ENCODE measurements at regions not wholly inside any gene's neighbourhood (a gene's known extent, or its start where the extent isn't known, plus 50 kb on each side); places are given as distances from the start of the nearest gene placed in this dataset.
"Not testable (repeated sequence)": the region's sequence is repeated elsewhere in the genome, so short reads cannot be mapped to it uniquely, and the experiment has no call there.

DNA sequence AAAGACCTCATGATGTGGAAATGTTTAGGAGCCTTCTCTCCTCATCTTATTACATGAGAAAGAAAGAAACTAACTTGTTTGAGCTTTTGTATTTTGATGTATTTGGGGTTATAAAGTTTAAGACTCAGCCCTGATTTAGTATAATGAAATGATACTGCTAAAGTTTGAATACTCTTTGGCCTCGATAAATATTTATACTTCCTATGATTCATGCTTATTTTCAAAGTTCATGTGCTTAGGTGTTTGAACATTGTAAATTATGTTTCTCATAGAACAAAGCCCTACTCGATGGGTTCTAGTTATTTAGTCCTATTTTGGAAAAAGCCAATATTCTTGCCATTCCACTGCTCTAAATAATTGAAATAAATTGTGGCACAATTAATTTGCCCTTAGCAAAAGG, 303.2 kb downstream of the ZWINT start:
- no peaks in the 10 kb centered on the region for H3K4me1 ChIP-seq (ENCODE audit: insufficient read depth, low read length)
- no peaks in the 10 kb centered on the region for H3K36me3 ChIP-seq (ENCODE audit: insufficient read depth, low read depth, low read length)
- H3K4me3 ChIP-seq (ENCODE audit: low read length): no peak overlapping the region
- H3K27me3 ChIP-seq (ENCODE audit: insufficient read depth, low read length): no peaks in the 10 kb centered on the region
- no peaks in the 10 kb centered on the region; the same call in 1 of the 2 replicates for H3K9me3 ChIP-seq (ENCODE audit: insufficient read depth, low read depth, low read length)
- H3K27ac ChIP-seq (ENCODE audit: low read length): no peak overlapping the region
- H3K9ac ChIP-seq (ENCODE audit: low read depth, low read length): no peak overlapping the region

DNA sequence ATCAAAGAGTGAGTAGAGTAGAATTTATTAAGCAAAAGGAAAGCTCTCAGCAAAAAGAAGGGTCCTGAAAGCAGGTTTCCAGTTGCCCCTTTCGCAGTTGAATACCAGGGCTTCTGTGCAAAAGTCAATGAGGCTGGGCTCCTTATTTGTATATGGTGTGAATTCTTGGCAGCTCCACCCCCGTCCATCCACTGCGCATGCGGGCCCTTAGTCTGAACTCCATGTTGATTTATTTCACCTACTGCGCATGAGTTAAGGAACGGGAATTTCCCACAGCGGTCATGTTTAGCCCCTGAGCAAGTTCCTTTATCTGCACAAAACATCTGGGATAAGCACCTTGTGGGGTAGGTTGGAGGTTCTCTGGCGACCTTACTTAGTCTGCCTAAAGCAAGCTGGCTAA, 325.6 kb downstream of the ZWINT start:
- Histone ChIP-seq H3K27ac (ENCODE audit: low read length) (no peak overlapping the region), H3K9ac (ENCODE audit: low read depth, low read length) (no peak overlapping the region), H3K4me3 (ENCODE audit: low read length) (no peak overlapping the region), H3K9me3 (ENCODE audit: insufficient read depth, low read depth, low read length) (no peaks in the 10 kb centered on the region), H3K27me3 (ENCODE audit: insufficient read depth, low read length) (no peaks in the 10 kb centered on the region), H3K4me1 (ENCODE audit: insufficient read depth, low read length) (no peaks in the 10 kb centered on the region), H3K36me3 (ENCODE audit: insufficient read depth, low read depth, low read length) (no peaks in the 10 kb centered on the region)

DNA sequence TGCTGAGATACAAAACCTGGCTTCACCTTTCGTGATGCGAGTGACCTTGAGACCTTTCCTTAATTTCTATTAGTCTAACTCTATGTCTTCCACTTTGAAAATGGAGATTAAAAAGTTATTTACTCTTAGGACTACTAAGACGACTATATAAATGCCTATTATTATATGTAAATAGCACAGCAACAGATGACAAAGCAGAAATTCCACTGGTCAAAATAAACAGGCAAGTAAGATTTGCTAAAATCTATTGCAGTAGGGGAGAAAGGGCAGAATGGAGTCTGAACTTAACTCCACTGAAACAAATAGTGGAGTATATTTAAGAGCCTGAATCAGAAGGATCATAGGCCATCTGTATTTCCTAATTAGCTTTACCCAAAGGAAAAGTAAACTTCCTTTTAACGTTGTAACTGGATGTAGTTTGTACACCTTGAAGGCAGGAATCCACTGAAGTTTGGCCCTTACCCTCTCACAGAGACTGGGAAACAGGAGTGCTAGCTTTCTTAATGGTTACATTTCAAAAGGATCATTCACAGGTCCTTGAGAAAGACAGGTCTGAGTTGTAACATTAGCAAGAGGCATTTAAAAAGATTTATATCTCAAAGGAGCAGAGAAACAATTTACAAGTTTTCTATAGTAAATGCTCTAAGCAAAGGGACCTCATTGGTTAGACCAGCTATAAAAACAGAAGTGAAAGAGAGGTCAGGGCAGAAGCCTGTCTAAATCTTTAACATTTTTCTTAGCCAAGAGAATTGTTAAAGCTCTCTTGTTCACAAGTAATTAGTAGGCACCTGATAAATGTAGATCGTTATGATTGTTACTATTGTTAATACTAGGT, 332.5 kb downstream of the ZWINT start:
- Histone ChIP-seq H3K9me3 (ENCODE audit: insufficient read depth, low read depth, low read length) (no peaks in the 10 kb centered on the region), H3K36me3 (ENCODE audit: insufficient read depth, low read depth, low read length) (no peaks in the 10 kb centered on the region), H3K4me1 (ENCODE audit: insufficient read depth, low read length) (no peaks in the 10 kb centered on the region), H3K27me3 (ENCODE audit: insufficient read depth, low read length) (no peaks in the 10 kb centered on the region), H3K4me3 (ENCODE audit: low read length) (no peak overlapping the region), H3K9ac (ENCODE audit: low read depth, low read length) (no peak overlapping the region), H3K27ac (ENCODE audit: low read length) (no peak overlapping the region)

DNA sequence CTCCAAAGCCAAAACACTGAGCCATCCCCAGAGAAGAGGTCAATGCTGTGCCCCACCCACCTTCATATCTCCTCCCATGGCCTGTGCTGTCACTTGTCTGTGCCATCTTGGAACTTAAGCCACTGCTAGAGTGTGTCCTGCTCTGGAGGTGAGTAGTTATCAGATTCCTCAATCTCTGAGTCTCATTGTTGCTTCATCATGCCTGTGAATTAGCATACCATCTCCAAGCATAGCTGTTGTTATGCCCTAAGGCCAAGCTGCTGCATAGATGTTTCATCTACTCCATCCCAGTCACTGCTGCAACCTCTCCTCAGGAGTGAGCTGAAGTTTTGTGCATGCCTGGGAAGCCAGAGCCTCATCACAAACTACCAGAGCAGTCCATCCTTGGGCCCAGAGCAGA, 349.0 kb downstream of the ZWINT start:
- no peak overlapping the region for H3K9ac ChIP-seq (ENCODE audit: low read depth, low read length)
- no peaks in the 10 kb centered on the region for H3K9me3 ChIP-seq (ENCODE audit: insufficient read depth, low read depth, low read length)
- H3K4me1 ChIP-seq (ENCODE audit: insufficient read depth, low read length): no peaks in the 10 kb centered on the region
- H3K4me3 ChIP-seq (ENCODE audit: low read length): no peak overlapping the region
- no peaks in the 10 kb centered on the region for H3K36me3 ChIP-seq (ENCODE audit: insufficient read depth, low read depth, low read length)
- H3K27me3 ChIP-seq (ENCODE audit: insufficient read depth, low read length): no peaks in the 10 kb centered on the region
- no peak overlapping the region for H3K27ac ChIP-seq (ENCODE audit: low read length)

DNA sequence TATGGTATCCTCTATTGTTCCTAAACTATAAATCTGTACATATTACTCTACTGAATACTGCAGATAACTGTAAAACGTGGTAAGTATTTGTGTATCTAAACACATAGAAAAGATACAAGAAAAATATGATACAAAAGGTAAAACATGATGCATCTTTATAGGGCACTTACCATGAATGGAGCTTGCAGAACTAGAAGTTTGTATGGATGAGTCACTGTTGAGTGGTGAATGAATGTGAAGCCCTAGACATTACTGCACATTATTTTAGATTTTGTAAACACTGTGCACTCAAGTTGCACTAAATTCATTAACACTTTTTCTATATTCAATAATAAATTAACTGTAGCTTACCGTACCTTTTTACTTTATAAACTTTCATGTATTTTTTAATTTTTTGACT, 357.5 kb downstream of the ZWINT start:
- no peaks in the 10 kb centered on the region for H3K9me3 ChIP-seq (ENCODE audit: insufficient read depth, low read depth, low read length)
- H3K4me3 ChIP-seq (ENCODE audit: low read length): no peak overlapping the region
- no peaks in the 10 kb centered on the region for H3K27me3 ChIP-seq (ENCODE audit: insufficient read depth, low read length)
- H3K27ac ChIP-seq (ENCODE audit: low read length): no peak overlapping the region
- no peak overlapping the region for H3K9ac ChIP-seq (ENCODE audit: low read depth, low read length)
- H3K36me3 ChIP-seq (ENCODE audit: insufficient read depth, low read depth, low read length): no peaks in the 10 kb centered on the region
- H3K4me1 ChIP-seq (ENCODE audit: insufficient read depth, low read length): no peaks in the 10 kb centered on the region

DNA sequence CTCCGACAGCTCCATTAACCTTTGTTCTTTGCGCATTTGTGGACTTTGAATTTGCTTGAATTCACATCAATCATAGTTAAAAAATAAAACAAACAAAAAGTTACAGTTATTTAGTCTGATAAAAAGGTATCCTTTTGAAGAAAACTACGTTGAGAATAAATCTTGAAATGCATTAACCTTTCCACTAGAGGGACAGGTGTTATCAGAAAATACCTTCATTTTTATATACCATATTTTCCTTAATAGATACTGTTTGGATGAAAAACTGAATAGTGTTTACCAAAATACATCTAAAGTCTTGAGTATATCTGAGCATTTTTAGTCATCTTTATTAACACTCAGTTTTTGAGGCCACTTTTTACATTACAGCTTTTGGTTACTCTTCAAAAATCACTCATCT, 371.9 kb downstream of the ZWINT start:
- Histone ChIP-seq H3K36me3 (ENCODE audit: insufficient read depth, low read depth, low read length) (no peaks in the 10 kb centered on the region), H3K27me3 (ENCODE audit: insufficient read depth, low read length) (no peaks in the 10 kb centered on the region), H3K9ac (ENCODE audit: low read depth, low read length) (no peak overlapping the region), H3K27ac (ENCODE audit: low read length) (no peak overlapping the region), H3K9me3 (ENCODE audit: insufficient read depth, low read depth, low read length) (no peaks in the 10 kb centered on the region), H3K4me3 (ENCODE audit: low read length) (no peak overlapping the region), H3K4me1 (ENCODE audit: insufficient read depth, low read length) (no peaks in the 10 kb centered on the region)

DNA sequence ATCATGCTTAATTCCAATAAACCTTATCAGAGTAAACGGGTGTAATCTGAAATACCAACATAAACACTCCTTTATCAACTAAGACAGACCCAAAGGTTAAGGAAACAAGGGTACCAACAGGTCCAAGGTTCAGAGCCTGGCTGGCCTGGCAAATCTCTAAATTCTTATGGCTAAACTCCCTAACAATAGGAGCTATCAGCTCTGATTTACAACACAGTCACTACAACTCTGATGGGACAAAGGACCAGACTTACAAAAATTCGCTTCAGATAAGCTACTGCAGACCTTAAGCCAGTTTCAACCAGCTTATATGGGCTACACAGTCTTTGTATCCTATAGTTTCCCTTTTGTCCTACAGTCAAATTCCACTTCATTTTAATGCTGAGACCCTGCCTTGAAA, 381.9 kb downstream of the ZWINT start:
- Histone ChIP-seq H3K4me3 (ENCODE audit: low read length) (peak overlapping the region; percentile 11; the same call in 1 of the 2 replicates), H3K9ac (ENCODE audit: low read depth, low read length) (no peak overlapping the region), H3K9me3 (ENCODE audit: insufficient read depth, low read depth, low read length) (no peaks in the 10 kb centered on the region), H3K27ac (ENCODE audit: low read length) (no peak overlapping the region), H3K27me3 (ENCODE audit: insufficient read depth, low read length) (no peaks in the 10 kb centered on the region), H3K36me3 (ENCODE audit: insufficient read depth, low read depth, low read length) (no peaks in the 10 kb centered on the region), H3K4me1 (ENCODE audit: insufficient read depth, low read length) (peaks cover 14% of the 10 kb centered on the region; the same call in 1 of the 2 replicates)

DNA sequence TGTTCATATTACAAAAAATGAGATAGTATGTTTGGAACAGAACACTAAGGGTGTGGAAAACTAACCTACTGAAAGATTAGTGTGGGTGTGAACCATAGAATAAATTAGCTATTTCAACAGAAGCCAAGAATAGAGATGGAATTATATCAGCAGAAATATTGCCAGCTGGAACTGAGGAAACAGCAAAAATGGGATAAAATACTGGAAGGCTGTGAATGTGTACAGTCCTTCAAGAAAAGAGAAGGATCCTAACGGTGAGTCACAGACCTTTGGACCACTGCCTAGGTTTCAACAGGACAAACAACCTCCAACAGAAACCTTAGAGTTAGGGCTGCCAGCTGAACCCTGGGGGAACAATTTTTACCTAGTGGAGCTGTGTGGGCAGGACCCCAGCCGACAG, 395.0 kb downstream of the ZWINT start:
- H3K36me3 ChIP-seq (ENCODE audit: insufficient read depth, low read depth, low read length): no peaks in the 10 kb centered on the region
- H3K4me3 ChIP-seq (ENCODE audit: low read length): no peak overlapping the region
- peaks cover 4% of the 10 kb centered on the region; the same call in 1 of the 2 replicates for H3K4me1 ChIP-seq (ENCODE audit: insufficient read depth, low read length)
- no peak overlapping the region for H3K9ac ChIP-seq (ENCODE audit: low read depth, low read length)
- H3K9me3 ChIP-seq (ENCODE audit: insufficient read depth, low read depth, low read length): no peaks in the 10 kb centered on the region
- H3K27ac ChIP-seq (ENCODE audit: low read length): no peak overlapping the region
- H3K27me3 ChIP-seq (ENCODE audit: insufficient read depth, low read length): no peaks in the 10 kb centered on the region

DNA sequence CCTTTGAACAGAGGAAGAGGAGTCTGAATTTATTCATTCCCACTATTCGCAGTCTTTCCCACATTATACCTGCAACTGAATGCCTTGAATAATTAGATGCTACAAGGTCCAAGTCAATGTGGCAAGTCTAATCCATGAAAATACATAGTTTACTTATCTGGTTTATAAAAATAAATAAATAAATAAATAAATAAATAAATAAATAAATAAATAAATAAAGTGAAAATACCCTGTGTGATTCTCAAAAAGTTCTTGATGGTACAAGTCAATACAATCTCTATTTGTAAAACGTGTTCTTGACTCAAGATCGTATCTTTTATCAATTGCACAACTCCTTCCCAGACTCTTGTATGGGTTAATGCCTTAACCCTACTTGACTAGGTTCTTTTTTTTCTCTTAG, 417.7 kb downstream of the ZWINT start:
- H3K9ac ChIP-seq (ENCODE audit: low read depth, low read length): no peak overlapping the region
- H3K27me3 ChIP-seq (ENCODE audit: insufficient read depth, low read length): no peaks in the 10 kb centered on the region
- no peak overlapping the region for H3K27ac ChIP-seq (ENCODE audit: low read length)
- no peaks in the 10 kb centered on the region for H3K4me1 ChIP-seq (ENCODE audit: insufficient read depth, low read length)
- H3K36me3 ChIP-seq (ENCODE audit: insufficient read depth, low read depth, low read length): no peaks in the 10 kb centered on the region
- H3K4me3 ChIP-seq (ENCODE audit: low read length): no peak overlapping the region
- no peaks in the 10 kb centered on the region for H3K9me3 ChIP-seq (ENCODE audit: insufficient read depth, low read depth, low read length)

DNA sequence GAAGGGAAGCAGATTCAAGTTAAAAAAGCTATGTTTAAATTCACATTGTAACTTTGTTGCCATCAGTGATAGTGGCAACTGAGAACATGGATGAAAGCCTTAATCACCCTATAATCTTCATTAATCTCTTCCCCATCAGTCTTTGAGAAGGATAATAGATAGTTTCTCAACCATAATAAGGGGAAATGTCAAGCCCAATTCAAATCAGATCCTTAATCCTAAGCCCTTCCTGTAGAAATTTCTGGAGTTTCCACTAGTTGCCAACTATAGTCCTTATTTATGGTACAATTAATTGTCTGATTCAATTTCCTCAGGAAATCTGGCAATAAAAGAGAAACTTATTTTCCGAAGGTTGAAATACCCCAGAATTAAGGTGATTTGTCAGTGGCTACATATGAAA, 431.8 kb downstream of the ZWINT start:
- Histone ChIP-seq H3K4me1 (ENCODE audit: insufficient read depth, low read length) (no peaks in the 10 kb centered on the region), H3K27ac (ENCODE audit: low read length) (no peak overlapping the region)

DNA sequence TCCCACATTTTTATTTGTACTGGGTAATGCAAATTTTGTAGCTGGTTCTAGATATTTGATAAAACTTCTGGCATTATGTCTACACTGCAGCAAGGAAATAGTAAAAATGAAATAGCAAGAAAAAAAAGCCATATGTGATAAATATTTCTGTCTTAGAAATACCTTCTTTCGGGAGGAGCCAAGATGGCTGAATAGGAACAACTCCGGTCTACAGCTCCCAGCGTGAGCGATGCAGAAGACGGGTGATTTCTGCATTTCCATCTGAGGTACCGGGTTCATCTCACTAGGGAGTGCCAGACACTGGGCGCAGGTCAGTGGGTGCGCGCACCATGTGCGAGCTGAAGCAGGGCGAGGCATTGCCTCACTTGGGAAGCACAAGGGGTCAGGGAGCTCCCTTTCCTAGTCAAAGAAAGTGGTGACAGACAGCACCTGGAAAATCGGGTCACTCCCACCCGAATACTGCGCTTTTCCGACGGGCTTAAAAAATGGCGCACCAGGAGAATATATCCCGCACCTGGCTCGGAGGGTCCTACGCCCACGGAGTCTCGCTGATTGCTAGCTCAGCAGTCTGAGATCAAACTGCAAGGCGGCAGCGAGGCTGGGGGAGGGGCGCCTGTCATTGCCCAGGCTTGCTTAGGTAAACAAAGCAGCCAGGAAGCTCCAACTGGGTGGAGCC, 461.4 kb downstream of the ZWINT start:
- H3K9me3 ChIP-seq (ENCODE audit: insufficient read depth, low read depth, low read length); H3K4me1 ChIP-seq (ENCODE audit: insufficient read depth, low read length); H3K27me3 ChIP-seq (ENCODE audit: insufficient read depth, low read length); H3K36me3 ChIP-seq (ENCODE audit: insufficient read depth, low read depth, low read length); H3K27ac ChIP-seq (ENCODE audit: low read length): not testable (repeated sequence)
- peak overlapping the region; percentile 48; the same call in 1 of the 2 replicates for H3K9ac ChIP-seq (ENCODE audit: low read depth, low read length)
- peak overlapping the region; percentile 67 for H3K4me3 ChIP-seq (ENCODE audit: low read length)

More for the DNA sequence above, 431.8 kb downstream of the ZWINT start:
- Histone ChIP-seq H3K27me3 (ENCODE audit: insufficient read depth, low read length) (no peaks in the 10 kb centered on the region), H3K36me3 (ENCODE audit: insufficient read depth, low read depth, low read length) (no peaks in the 10 kb centered on the region), H3K4me3 (ENCODE audit: low read length) (no peak overlapping the region), H3K9me3 (ENCODE audit: insufficient read depth, low read depth, low read length) (no peaks in the 10 kb centered on the region), H3K9ac (ENCODE audit: low read depth, low read length) (no peak overlapping the region)

DNA sequence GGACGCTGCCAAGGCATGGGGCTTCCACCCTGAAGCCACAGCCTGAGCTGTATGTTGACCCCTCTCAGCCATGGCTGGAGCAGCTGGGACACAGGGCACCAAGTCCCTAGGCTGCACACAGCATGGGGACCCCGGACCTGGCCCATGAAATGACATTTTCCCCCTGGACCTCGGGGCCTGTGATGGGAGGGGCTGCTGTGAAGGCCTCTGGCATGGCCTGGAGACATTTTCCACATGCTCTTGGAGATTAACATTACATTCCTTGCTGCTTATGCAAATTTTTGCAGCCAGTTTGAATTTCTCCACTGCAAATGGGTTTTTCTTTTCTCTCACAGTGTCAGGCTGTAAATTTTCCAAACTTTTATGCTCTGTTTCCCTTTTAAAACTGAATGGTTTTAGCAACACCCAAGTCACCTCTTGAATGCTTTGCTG, 463.6 kb downstream of the ZWINT start:
- Histone ChIP-seq H3K36me3 (ENCODE audit: insufficient read depth, low read depth, low read length) (no peaks in the 10 kb centered on the region), H3K4me3 (ENCODE audit: low read length) (0 out of 2 replicates have a peak overlapping the region, but pooled peaks have one; percentile 21), H3K9me3 (ENCODE audit: insufficient read depth, low read depth, low read length) (no peaks in the 10 kb centered on the region; the same call in 1 of the 2 replicates), H3K4me1 (ENCODE audit: insufficient read depth, low read length) (peaks cover 6% of the 10 kb centered on the region; the same call in 1 of the 2 replicates), H3K27me3 (ENCODE audit: insufficient read depth, low read length) (no peaks in the 10 kb centered on the region), H3K27ac (ENCODE audit: low read length) (no peak overlapping the region), H3K9ac (ENCODE audit: low read depth, low read length) (no peak overlapping the region)
